ENCODE measurements at regions not wholly inside any gene's neighbourhood (a gene's known extent, or its start where the extent isn't known, plus 50 kb on each side); places are given as distances from the start of the nearest gene placed in this dataset.
"Not testable (repeated sequence)": the region's sequence is repeated elsewhere in the genome, so short reads cannot be mapped to it uniquely, and the experiment has no call there.

DNA sequence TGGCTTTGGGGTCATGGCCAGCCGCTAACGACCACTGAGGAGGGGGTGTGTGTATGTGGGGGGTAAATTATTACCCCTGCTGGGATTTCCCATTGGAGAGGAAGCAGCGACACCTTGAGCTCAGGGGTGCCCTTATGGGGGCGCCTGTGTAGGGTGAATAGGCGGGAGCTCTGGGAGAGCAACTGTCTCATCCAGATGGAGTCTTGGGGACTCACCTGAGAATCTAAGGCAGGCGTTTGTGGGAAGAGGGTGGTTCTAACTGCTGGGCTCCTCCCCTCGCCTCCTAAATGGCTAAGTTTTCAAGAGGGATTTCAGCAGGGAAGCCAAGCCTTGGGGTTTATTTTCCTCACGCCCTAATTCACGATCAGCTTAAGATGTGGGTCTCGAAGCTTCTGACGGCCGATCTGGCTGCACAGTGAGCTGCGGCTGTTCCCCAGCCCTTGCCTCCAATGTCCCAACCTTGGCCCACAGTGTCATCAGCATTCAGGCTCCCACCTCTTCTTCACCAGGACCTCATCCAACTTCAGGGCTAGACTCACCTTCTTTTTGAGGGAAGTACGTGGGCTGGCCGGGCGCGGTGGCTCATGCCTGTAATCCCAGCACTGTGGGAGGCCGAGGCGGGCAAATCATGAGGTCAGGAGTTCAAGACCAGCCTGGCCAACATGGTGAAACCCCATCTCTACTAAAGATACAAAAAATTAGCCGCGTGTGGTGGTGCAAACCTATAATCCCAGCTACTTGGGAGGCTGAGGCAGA lies 136.9 kb upstream of the EEF2KMT start:
- ATAC-seq = no peak
- no peak overlapping the region for H3K4me3 ChIP-seq
- H3K4me1 ChIP-seq = no peaks in the 10 kb centered on the region
- WGBS, 2 donors = 50 to 59% methylated on average over 21 of the region's 21 CpGs
- H3K27me3 ChIP-seq = no peaks in the 10 kb centered on the region
- DNase-seq = no peak
- no peak overlapping the region for H3K27ac ChIP-seq
- intact Hi-C loops (cut with DNase I) = no loop called here
- H3K9me3 ChIP-seq = no peaks in the 10 kb centered on the region
- no peaks in the 10 kb centered on the region for H3K36me3 ChIP-seq
- TF ChIP-seq, protein P1, sequence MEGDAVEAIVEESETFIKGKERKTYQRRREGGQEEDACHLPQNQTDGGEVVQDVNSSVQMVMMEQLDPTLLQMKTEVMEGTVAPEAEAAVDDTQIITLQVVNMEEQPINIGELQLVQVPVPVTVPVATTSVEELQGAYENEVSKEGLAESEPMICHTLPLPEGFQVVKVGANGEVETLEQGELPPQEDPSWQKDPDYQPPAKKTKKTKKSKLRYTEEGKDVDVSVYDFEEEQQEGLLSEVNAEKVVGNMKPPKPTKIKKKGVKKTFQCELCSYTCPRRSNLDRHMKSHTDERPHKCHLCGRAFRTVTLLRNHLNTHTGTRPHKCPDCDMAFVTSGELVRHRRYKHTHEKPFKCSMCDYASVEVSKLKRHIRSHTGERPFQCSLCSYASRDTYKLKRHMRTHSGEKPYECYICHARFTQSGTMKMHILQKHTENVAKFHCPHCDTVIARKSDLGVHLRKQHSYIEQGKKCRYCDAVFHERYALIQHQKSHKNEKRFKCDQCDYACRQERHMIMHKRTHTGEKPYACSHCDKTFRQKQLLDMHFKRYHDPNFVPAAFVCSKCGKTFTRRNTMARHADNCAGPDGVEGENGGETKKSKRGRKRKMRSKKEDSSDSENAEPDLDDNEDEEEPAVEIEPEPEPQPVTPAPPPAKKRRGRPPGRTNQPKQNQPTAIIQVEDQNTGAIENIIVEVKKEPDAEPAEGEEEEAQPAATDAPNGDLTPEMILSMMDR (IDR thresholded peaks at IDR 0.05) = no peak
- no peak for FAIRE-seq

DNA sequence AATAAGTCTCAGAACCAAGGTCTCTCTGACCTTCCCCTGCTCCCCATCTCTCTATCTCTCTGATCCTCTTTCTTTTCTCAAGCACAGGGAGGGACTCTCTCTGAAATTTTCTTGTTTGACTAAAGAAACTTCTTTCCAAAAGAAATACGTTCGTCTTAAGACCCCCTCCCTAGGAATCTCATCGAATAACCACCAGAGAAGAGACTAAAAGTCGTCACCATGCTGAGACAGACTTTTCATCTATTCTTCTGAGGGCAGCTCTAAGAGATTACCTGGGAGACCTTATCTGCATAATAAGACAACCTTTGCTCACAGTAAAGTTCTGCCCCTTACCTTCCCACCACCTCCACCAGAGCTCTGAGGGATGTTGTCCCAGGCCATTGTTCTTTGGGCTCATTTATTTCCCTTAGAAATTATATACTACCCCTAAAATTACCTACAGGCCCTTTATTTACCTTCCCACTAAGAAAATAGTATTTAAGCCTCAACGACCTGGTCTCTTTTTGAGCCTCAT lies 133.7 kb upstream of the EEF2KMT start:
- Histone ChIP-seq H3K27ac (no peak overlapping the region), H3K4me1 (no peaks in the 10 kb centered on the region), H3K27me3 (no peaks in the 10 kb centered on the region), H3K9me3 (no peaks in the 10 kb centered on the region), H3K4me3 (no peak overlapping the region), H3K36me3 (no peaks in the 10 kb centered on the region)
- intact Hi-C loops (cut with DNase I) = no loop called here
- WGBS, 2 donors = 53 to 68% methylated on average over 5 of the region's 5 CpGs
- TF ChIP-seq, protein P1 (IDR thresholded peaks at IDR 0.05) = no peak
- FAIRE-seq (no peak), ATAC-seq (no peak), DNase-seq (no peak)

DNA sequence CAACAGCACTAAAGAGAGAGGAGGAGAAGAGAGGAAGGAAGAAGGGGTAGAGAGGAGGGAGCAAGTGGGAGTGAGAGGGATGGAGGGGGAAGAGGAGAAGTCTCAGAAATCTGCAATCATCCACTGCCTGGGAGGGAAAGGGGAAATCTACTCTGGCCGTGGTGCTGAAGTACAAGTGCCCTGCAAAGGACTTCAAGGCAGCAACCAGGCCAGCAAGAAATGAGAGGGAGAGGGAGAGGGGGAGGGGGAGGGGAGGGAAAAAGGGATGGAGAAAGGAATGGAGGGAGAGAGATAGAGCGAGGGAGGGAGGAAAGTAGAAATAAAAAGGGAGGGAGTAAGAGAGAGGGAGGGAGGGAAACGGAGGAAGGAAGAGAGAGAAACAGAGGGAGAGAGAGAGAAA lies 130.8 kb upstream of the EEF2KMT start:
- DNase-seq = no peak
- TF ChIP-seq, protein P1 (IDR thresholded peaks at IDR 0.05) = no peak
- Histone ChIP-seq H3K27me3 (no peaks in the 10 kb centered on the region), H3K4me1 (no peaks in the 10 kb centered on the region), H3K9me3 (no peaks in the 10 kb centered on the region), H3K27ac (no peak overlapping the region), H3K4me3 (no peak overlapping the region), H3K36me3 (no peaks in the 10 kb centered on the region)
- WGBS, 2 donors = 13 to 15% methylated on average over 3 of the region's 3 CpGs
- no peak for FAIRE-seq
- intact Hi-C loops (cut with DNase I) = no loop called here
- no peak for ATAC-seq

DNA sequence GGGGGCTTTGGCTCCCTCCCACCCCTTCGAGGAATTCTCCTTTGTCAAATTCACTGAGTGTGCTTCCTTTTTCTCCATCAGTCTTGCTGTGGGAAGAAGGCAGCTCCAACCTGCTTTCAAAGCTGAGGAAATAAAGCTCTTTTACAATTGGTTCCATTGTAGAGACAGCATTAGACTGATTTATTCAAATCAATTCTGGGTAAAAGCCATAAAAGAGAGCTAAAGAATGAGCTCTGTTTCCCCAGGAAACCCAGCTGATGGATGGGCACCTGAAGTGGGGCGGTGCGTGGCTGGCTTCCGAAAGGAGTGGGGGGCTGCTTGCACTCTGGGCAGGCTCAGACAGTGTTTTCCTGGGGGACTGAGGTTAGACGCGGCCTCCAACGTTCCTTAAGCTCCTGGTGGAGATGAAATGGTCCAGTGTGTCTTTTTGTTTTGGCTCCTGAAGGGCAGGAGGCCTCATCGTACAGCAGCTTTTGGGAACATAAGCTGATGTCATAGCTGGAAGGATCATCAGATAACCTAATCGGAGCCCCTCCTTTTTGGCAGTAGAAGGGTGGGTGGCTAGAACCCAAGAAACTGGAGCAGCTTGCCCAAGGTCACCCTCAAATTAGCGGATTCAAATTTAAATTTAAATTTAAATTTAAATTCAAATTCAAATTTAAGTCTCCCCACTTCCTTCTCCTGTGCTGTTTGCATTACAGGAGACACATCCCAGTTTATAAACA lies 128.5 kb upstream of the EEF2KMT start:
- FAIRE-seq (no peak), DNase-seq (no peak), ATAC-seq (no peak)
- WGBS, 2 donors = 33 to 42% methylated on average over 10 of the region's 10 CpGs
- H3K4me3 ChIP-seq = no peak overlapping the region
- no peaks in the 10 kb centered on the region for H3K9me3 ChIP-seq
- no peaks in the 10 kb centered on the region for H3K27me3 ChIP-seq
- TF ChIP-seq, protein P1 (IDR thresholded peaks at IDR 0.05) = no peak
- intact Hi-C loops (cut with DNase I) = no loop called here
- no peaks in the 10 kb centered on the region for H3K36me3 ChIP-seq
- H3K27ac ChIP-seq = no peak overlapping the region
- no peaks in the 10 kb centered on the region for H3K4me1 ChIP-seq

DNA sequence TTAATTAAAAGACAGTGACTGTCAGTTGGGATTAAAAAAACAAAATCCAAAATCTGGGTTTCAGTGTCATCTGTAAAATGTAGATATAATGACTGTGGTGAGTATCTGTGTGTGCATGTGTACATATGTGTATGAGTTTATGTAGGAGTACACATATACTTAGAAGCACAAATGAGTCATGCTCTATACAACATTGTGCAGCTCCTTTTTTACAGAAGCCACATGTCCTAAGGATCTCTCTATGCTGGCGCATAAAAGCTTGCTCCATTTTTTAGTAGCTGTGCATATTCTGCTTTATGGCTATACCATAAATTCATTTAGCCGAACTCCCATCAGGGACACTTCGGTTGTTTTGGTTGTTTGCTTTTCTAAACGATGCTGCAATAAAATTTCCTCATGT lies 125.2 kb upstream of the EEF2KMT start:
- FAIRE-seq (no peak), DNase-seq (no peak), ATAC-seq (no peak)
- 61 to 78% methylated on average over 4 of the region's 4 CpGs for WGBS, 2 donors
- no peaks in the 10 kb centered on the region for H3K9me3 ChIP-seq
- no peaks in the 10 kb centered on the region for H3K27me3 ChIP-seq
- no peak overlapping the region for H3K4me3 ChIP-seq
- TF ChIP-seq, protein P1 (IDR thresholded peaks at IDR 0.05) = no peak
- no peaks in the 10 kb centered on the region for H3K4me1 ChIP-seq
- no peak overlapping the region for H3K27ac ChIP-seq
- intact Hi-C loops (cut with DNase I) = no loop called here
- H3K36me3 ChIP-seq = no peaks in the 10 kb centered on the region

DNA sequence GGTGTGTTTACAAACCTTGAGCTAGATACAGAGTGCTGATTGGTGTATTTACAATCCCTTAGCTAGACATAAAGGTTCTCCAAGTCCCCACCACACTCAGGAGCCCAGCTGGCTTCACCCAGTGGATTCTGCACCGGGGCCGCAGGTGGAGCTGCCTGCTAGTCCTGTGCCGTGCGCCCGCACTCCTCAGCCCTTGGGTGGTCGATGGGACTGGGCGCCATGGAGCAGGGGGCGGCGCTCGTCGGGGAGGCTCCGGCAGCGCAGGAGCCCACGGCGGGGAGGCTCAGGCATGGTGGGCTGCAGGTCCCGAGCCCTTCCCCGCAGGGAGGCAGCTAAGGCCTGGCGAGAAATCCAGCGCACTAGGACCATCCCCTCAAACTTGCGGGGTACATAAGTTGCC lies 124.2 kb upstream of the EEF2KMT start:
- FAIRE-seq; ATAC-seq; H3K4me3 ChIP-seq; H3K27me3 ChIP-seq; H3K36me3 ChIP-seq; intact Hi-C loops (cut with DNase I); DNase-seq; H3K9me3 ChIP-seq; H3K27ac ChIP-seq; H3K4me1 ChIP-seq: not testable (repeated sequence)
- WGBS, 2 donors = 82 to 94% methylated on average over 20 of the region's 20 CpGs
